ENCODE measurements at regions not wholly inside any gene's neighbourhood (a gene's known extent, or its start where the extent isn't known, plus 50 kb on each side); places are given as distances from the start of the nearest gene placed in this dataset.
"Not testable (repeated sequence)": the region's sequence is repeated elsewhere in the genome, so short reads cannot be mapped to it uniquely, and the experiment has no call there.

GRCh38 chr9:31730398-31730797 lies 654.0 kb upstream of the ACO1 start:
- no peak for DNase-seq

- DNase-seq: no peak
Measured at GRCh38 chr9:31733166-31733565, 651.3 kb upstream of the ACO1 start.

GRCh38 chr9:31736581-31737179 lies 647.8 kb upstream of the ACO1 start:
- no peak for DNase-seq

- no peak for DNase-seq
Measured at GRCh38 chr9:31740705-31741104, 643.7 kb upstream of the ACO1 start.

GRCh38 chr9:31744589-31744988 lies 639.9 kb upstream of the ACO1 start:
- no peak for DNase-seq

- no peak for DNase-seq
Measured at GRCh38 chr9:31745468-31745867, 639.0 kb upstream of the ACO1 start.

GRCh38 chr9:31745886-31746285 lies 638.6 kb upstream of the ACO1 start:
- no peak for DNase-seq

GRCh38 chr9:31753756-31754155 lies 630.7 kb upstream of the ACO1 start:
- no peak for DNase-seq

- DNase-seq: no peak
Measured at GRCh38 chr9:31759703-31760102, 624.7 kb upstream of the ACO1 start.

- DNase-seq: not testable (repeated sequence)
Measured at GRCh38 chr9:31774021-31774420, 610.4 kb upstream of the ACO1 start.

GRCh38 chr9:31774571-31774970 lies 609.9 kb upstream of the ACO1 start:
- no peak for DNase-seq

- DNase-seq: no peak
Measured at GRCh38 chr9:31776471-31776870, 608.0 kb upstream of the ACO1 start.

- no peak for DNase-seq
Measured at GRCh38 chr9:31783491-31783890, 601.0 kb upstream of the ACO1 start.

GRCh38 chr9:31790720-31791119 lies 593.7 kb upstream of the ACO1 start:
- DNase-seq: no peak

- no peak for DNase-seq
Measured at GRCh38 chr9:31799953-31800609, 584.4 kb upstream of the ACO1 start.

GRCh38 chr9:31807574-31808256 lies 576.7 kb upstream of the ACO1 start:
- no peak for DNase-seq

GRCh38 chr9:31808766-31809165 lies 575.7 kb upstream of the ACO1 start:
- DNase-seq: no peak

- DNase-seq: no peak
Measured at GRCh38 chr9:31820426-31820825, 564.0 kb upstream of the ACO1 start.

- no peak for DNase-seq
Measured at GRCh38 chr9:31821583-31821982, 562.9 kb upstream of the ACO1 start.

- DNase-seq: no peak
Measured at GRCh38 chr9:31823365-31823764, 561.1 kb upstream of the ACO1 start.

GRCh38 chr9:31824860-31825259 lies 559.6 kb upstream of the ACO1 start:
- no peak for DNase-seq

- no peak for DNase-seq
Measured at GRCh38 chr9:31837211-31837610, 547.2 kb upstream of the ACO1 start.

GRCh38 chr9:31839273-31839672 lies 545.2 kb upstream of the ACO1 start:
- no peak for DNase-seq

GRCh38 chr9:31840702-31841101 lies 543.7 kb upstream of the ACO1 start:
- no peak for DNase-seq

GRCh38 chr9:31847963-31848362 lies 536.5 kb upstream of the ACO1 start:
- no peak for DNase-seq
